22Rv1 (cell line): ENCODE measurements at regions not wholly inside any gene's neighbourhood (a gene's known extent, or its start where the extent isn't known, plus 50 kb on each side); places are given as distances from the start of the nearest gene placed in this dataset.

ENCODE experiments used
- ZFX ChIP-seq: fragments of 450-650 bp; IDR thresholded peaks from 2 replicates; pipeline ENCODE4 v1.6.1; 2017; ENCODE audit warnings: antibody characterized with exemption, borderline replicate concordance
- TF ChIP-seq, protein P1 (sequence below): fragments of 450-650 bp; IDR thresholded peaks from 2 replicates; pipeline ENCODE4 v1.5.1; 2017; ENCODE audit warnings: mild to moderate bottlenecking

GRCh38 chr20:12947691-12948090 is 61.1 kb upstream of the SPTLC3 start:
- TF ChIP-seq, protein P1, sequence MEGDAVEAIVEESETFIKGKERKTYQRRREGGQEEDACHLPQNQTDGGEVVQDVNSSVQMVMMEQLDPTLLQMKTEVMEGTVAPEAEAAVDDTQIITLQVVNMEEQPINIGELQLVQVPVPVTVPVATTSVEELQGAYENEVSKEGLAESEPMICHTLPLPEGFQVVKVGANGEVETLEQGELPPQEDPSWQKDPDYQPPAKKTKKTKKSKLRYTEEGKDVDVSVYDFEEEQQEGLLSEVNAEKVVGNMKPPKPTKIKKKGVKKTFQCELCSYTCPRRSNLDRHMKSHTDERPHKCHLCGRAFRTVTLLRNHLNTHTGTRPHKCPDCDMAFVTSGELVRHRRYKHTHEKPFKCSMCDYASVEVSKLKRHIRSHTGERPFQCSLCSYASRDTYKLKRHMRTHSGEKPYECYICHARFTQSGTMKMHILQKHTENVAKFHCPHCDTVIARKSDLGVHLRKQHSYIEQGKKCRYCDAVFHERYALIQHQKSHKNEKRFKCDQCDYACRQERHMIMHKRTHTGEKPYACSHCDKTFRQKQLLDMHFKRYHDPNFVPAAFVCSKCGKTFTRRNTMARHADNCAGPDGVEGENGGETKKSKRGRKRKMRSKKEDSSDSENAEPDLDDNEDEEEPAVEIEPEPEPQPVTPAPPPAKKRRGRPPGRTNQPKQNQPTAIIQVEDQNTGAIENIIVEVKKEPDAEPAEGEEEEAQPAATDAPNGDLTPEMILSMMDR: no peak
- TF ChIP-seq ZFX: no peak
